GM19351 (cell line): ENCODE measurements at regions not wholly inside any gene's neighbourhood (a gene's known extent, or its start where the extent isn't known, plus 50 kb on each side); places are given as distances from the start of the nearest gene placed in this dataset.
"Not testable (repeated sequence)": the region's sequence is repeated elsewhere in the genome, so short reads cannot be mapped to it uniquely, and the experiment has no call there.

Experiments used
- ATAC-seq: cut with Tn5 transposase; IDR thresholded peaks from one replicate; pipeline ENCODE4 v1.9.1; 2021; ENCODE audit warnings: mild to moderate bottlenecking, moderate library complexity; ENCODE audit not compliant: unreplicated experiment

DNA sequence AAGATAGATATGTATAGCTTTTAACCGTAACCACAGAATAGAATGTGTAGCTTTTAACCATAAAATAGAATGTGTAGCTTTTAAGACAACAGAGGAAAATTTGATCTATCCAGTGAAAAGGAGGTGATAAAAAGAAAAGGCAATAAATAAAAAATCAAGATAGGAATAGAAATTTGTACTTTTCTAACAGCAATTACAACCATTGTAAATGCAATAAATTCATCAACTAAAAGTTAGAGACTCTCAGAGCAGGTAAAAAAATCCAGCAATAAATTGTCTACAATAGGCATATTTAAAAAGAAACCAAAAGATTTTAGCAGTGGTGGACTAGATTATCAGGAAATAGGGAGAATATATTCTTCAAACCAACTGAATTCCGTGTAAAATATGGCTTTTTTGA is 63.8 kb upstream of the ABHD2 start:
- no peak for ATAC-seq

DNA sequence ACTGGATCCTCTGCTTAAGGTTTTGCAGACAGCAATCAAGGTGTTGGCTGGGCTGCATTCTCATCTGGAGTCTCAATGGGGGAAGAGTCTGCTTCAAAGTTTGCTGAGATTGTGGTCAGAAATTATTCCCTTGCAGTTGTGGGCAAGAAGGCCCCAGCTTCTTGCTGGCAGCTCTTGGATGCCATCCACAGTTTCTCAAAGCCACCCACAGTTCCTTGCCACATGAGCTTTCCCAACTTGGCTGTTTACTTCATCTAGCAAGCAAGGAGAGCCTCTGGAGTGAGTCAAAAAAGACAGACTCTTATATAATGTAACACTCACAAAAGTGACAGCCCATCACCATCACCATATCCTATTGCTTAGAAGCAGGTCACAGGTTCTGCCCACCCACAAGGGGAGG is 62.1 kb upstream of the ABHD2 start:
- no peak for ATAC-seq

DNA sequence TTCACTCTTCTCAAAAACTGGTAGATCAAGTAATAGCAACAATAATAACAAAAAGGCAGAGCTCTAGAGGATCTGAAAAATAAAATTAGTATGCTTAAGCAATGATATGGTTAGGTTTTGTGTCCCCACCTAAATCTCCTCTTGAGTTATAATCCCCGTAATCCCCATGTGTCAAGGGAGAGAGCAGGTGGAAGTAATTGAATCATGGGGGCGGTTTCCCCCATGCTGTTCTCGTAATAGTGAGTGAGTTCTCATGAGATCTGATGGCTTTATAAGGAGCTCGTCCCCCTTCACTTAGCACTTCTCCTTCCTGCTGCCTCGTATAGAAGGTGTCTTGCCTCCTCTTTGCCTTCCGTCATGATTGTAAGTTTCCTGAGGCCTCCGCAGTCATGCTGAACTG is 60.2 kb upstream of the ABHD2 start:
- ATAC-seq, result no peak

DNA sequence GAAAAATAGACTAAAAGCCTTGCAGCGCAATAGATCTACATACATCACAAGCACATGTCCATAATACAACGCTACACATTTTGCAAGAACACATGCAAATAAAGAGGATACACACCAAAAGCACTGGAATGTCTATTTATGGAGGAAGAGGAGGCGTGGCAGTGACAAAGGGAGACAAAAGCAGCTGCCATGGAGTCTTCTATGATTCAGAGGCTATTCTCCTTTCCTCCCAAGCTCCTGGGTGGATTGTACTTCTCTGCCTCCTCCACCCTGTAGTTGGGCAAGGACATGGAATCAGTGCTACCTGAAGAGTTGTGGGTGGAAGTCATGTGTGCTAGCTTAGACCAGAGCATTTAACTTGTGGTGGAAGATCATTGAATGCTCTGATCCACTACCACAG is 57.9 kb upstream of the ABHD2 start:
- ATAC-seq, result no peak

DNA sequence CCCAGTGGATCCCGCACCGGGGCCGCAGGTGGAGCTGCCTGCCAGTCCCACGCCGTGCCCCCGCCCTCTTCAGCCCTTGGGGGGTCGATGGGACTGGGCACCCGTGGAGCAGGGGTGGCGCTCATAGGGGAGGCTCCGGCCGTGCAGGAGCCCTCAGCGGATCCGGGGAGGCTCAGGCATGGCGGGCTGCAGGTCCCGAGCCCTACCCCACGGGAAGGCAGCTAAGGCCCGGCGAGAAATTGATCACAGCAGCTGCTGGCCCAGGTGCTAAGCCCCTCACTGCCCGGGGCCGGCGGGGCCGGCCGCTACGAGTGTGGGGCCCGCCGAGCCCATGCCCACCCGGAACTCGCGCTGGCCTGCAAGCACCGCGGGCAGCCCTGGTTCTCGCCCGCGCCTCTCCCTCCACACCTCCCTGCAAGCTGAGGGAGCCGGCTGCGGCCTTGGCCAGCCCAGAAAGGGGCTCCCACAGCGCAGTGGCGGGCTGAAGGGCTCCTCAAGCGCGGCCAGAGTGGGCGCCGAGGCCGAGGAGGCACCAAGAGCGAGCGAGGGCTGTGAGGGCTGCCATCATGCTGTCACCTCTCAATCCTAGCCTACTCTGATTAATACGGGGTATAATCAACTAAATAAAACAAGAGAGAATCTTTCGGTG is 56.5 kb upstream of the ABHD2 start:
- not testable (repeated sequence) for ATAC-seq

DNA sequence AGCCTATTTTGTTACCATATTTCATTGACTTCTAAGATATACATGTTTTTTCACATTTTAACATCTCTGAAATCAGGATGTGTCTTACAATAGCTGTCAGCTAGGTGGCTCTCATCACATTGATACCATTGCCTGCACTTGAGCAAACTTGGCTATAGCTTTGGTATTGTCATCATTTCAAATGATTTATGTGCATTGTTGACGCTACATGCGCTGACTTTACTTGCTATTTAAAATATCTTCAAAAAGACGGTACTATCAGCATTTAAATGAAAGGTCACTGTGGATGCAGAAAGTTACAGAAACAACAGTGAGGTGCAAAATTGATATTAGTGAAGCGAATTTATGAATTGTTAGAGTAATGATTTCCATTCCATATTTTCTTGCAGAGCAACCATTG is 54.0 kb upstream of the ABHD2 start:
- no peak for ATAC-seq

DNA sequence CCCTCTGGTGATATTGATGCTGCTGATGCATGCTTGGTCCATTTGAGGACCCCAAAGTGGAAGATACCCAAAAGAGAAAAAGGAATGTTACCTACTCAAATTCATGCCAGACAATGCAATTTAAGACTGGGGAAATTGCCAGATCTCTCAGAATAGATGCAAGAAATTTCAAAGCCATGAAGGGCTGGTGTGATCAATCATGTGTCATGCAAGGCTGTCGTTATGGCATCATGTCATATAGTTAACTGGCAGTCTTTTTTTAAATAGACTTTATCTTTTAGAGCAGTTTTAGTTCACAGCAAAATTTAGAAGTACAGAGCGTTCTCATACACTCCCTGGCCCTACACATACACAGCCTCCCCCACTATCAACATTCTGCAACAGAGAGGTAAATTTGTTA is 53.1 kb upstream of the ABHD2 start:
- ATAC-seq, result no peak

DNA sequence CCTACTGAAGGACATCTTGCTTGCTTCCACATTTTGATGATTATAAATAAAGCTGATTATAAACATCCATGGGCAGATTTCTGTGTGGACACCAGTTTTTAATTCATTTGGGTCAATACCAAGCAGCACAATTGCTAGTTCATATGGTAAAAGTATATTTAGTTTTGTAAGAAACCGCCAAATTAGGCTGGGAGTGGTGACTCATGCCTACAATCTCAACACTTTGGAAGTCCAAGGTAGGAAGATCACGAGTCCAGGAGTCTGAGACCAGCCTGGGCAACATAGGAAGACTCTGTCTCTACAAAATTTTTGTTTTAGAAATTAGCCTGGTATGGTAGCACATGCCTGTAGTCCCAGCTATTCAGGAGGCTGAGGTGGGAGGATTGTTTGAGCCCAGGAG is 52.6 kb upstream of the ABHD2 start:
- ATAC-seq, result no peak

DNA sequence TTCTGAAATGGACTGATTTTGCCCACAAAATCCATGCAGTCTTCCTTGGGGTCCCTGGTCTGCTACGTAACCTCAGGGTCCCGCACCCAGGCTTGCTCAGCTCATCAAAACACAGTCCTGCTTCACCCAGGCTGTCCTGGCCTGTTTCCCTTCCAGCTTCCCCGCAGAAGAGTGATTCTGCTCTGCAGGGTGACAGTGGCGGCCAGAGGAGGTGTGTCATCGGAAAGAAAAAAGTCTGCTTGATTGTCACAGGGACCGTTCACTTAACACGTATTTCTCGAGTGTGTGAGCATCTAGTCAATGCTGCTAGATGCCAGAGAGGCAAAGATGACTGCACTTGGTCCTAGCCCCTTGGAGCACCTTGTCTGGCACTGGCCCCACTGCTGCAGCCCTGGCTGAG is 50.1 kb upstream of the ABHD2 start:
- no peak for ATAC-seq
